PC-9 (cell line): ENCODE measurements at regions not wholly inside any gene's neighbourhood (a gene's known extent, or its start where the extent isn't known, plus 50 kb on each side); places are given as distances from the start of the nearest gene placed in this dataset.
A peak's percentile ranks its signal among the peaks of the same experiment; 100 is the strongest.

Experiments
- BruUV-seq: library from RNA; stranded (reverse); fragments of 400-500 nt; replicated peaks from 2 replicates; lab custom pipeline; 2021; lab: Mats Ljungman, UMichigan
- CTCF ChIA-PET: fragments of 300-600 bp; sonication (Branson Sonifier 250); formaldehyde crosslinking; loops from one replicate; lab custom pipeline; 2022; ENCODE audit warnings: antibody characterized with exemption; lab: Charles Lee
- POLR2A ChIA-PET: fragments of 300-600 bp; sonication (Branson Sonifier 250); formaldehyde crosslinking; loops from one replicate; lab custom pipeline; 2022; ENCODE audit warnings: antibody characterized with exemption; ENCODE audit not compliant: unreplicated experiment; lab: Charles Lee
- DNase-seq, 2 experiments: peaks; one replicate each; pipeline versions ENCODE4 v3.0.0 to v3.0.0-alpha.2; 2015 to 2022; ENCODE audit warnings: mixed read lengths in 1 of 2
- H2AFZ ChIP-seq: fragments of 200-600 bp; sonication (generic); 2 replicates; pipeline ENCODE4 v1.8.1; 2017; ENCODE audit warnings: antibody characterized with exemption
- H3F3A ChIP-seq: fragments of 200-600 bp; sonication (generic); 2 replicates; pipeline ENCODE4 v1.8.1; 2017; ENCODE audit warnings: antibody characterized with exemption, mild to moderate bottlenecking, low read depth; ENCODE audit not compliant: insufficient read depth
- H3K27ac ChIP-seq: fragments of 200-600 bp; sonication (generic); 2 replicates; pipeline ENCODE4 v1.6.1; 2016; ENCODE audit warnings: mixed run types
- H3K27me3 ChIP-seq: fragments of 200-600 bp; sonication (generic); 2 replicates; pipeline ENCODE4 v1.6.1; 2016; ENCODE audit warnings: low read depth, mixed run types; ENCODE audit not compliant: insufficient read depth
- H3K36me3 ChIP-seq: fragments of 200-600 bp; sonication (generic); 2 replicates; pipeline ENCODE4 v1.6.1; 2016; ENCODE audit warnings: low read depth, mixed run types
- H3K4me1 ChIP-seq: fragments of 200-600 bp; sonication (generic); replicated peaks from 2 replicates; pipeline ENCODE4 v1.6.1; 2016; ENCODE audit warnings: mixed run types; ENCODE audit not compliant: insufficient read depth
- H3K4me2 ChIP-seq: fragments of 200-600 bp; sonication (generic); 2 replicates; pipeline ENCODE4 v1.6.1; 2017; ENCODE audit warnings: mixed run types
- H3K4me3 ChIP-seq: fragments of 200-600 bp; sonication (generic); 2 replicates; pipeline ENCODE4 v1.6.1; 2016; ENCODE audit warnings: mixed run types
- H3K79me2 ChIP-seq: fragments of 200-600 bp; sonication (generic); 2 replicates; pipeline ENCODE4 v1.6.1; 2017; ENCODE audit warnings: low read depth, mixed run types
- H3K9me2 ChIP-seq: fragments of 200-600 bp; sonication (generic); 2 replicates; pipeline ENCODE4 v1.8.1; 2017; ENCODE audit warnings: mild to moderate bottlenecking; ENCODE audit not compliant: insufficient read depth
- H3K9me3 ChIP-seq: fragments of 200-600 bp; sonication (generic); 2 replicates; pipeline ENCODE4 v1.8.1; 2016; ENCODE audit warnings: low read depth; ENCODE audit not compliant: insufficient read depth
- H4K20me1 ChIP-seq: fragments of 200-600 bp; sonication (generic); 2 replicates; pipeline ENCODE4 v1.8.1; 2017; ENCODE audit not compliant: insufficient read depth
- CTCF ChIP-seq: fragments of 200-600 bp; sonication (generic); conservative IDR thresholded peaks from 2 replicates; pipeline ENCODE4 v1.6.1; 2017; ENCODE audit warnings: mixed run types, antibody characterized with exemption, mild to moderate bottlenecking, moderate library complexity
- EZH2 ChIP-seq: fragments of 200-600 bp; sonication (generic); IDR thresholded peaks from 2 replicates; pipeline ENCODE4 v1.8.0; 2017; ENCODE audit warnings: antibody characterized with exemption, low read depth
- intact Hi-C: fragments of 100-400 bp; cut with micrococcal nuclease; formaldehyde crosslinking; loops from one replicate; pipeline ENCODE4 v1.10.0; 2022; ENCODE audit not compliant: unreplicated experiment

- ChIA-PET CTCF (interaction anchor here (1.2 kb wide), 1 partner anchor 656 kb away, joined by 3 read pairs; no protein-coding TSS in a partner anchor), POLR2A (no interaction called here)
- Histone ChIP-seq H2AFZ (no peak overlapping the region), H3F3A (no peaks in the 10 kb centered on the region), H3K9me3 (no peaks in the 10 kb centered on the region), H3K36me3 (no peaks in the 10 kb centered on the region), H3K79me2 (no peaks in the 10 kb centered on the region), H3K4me2 (no peak overlapping the region), H3K9me2 (0 out of 2 replicates have a peak, but pooled peaks cover 3% of the 10 kb centered on the region), H3K4me3 (no peak overlapping the region), H3K27me3 (no peaks in the 10 kb centered on the region), H4K20me1 (no peaks in the 10 kb centered on the region), H3K4me1 (no peaks in the 10 kb centered on the region), H3K27ac (no peak overlapping the region)
- BruUV-seq, result no TSS peak
- peak in 1 of 2 experiments; percentile 6 for DNase-seq
- peak; percentile 77 for TF ChIP-seq CTCF
- TF ChIP-seq EZH2, result no peak
- intact Hi-C loops, result loop anchor here (1.0 to 10.0 kb wide), 2 partner anchors 142 to 274 kb away; no protein-coding TSS in a partner anchor
Measured at GRCh38 chr2:21317131-21317530, 193.4 kb downstream of the TDRD15 start.

- Histone ChIP-seq H3K4me1 (no peaks in the 10 kb centered on the region), H2AFZ (no peak overlapping the region), H3K4me2 (no peak overlapping the region), H3F3A (no peaks in the 10 kb centered on the region), H3K27me3 (no peaks in the 10 kb centered on the region), H3K79me2 (no peaks in the 10 kb centered on the region), H3K36me3 (no peaks in the 10 kb centered on the region), H3K9me3 (no peaks in the 10 kb centered on the region), H4K20me1 (no peaks in the 10 kb centered on the region), H3K4me3 (no peak overlapping the region), H3K9me2 (0 out of 2 replicates have a peak, but pooled peaks cover 3% of the 10 kb centered on the region), H3K27ac (no peak overlapping the region)
- DNase-seq, result no peak
- no TSS peak for BruUV-seq
- ChIA-PET POLR2A (no interaction called here), CTCF (no interaction called here)
- TF ChIP-seq CTCF, result no peak
- TF ChIP-seq EZH2, result no peak
- intact Hi-C loops, result loop anchor here (10.0 kb wide), 1 partner anchor 143 kb away; no protein-coding TSS in a partner anchor
Measured at GRCh38 chr2:21318263-21318662, 194.5 kb downstream of the TDRD15 start.

- DNase-seq, result no peak
- H3K9me3 ChIP-seq, result no peaks in the 10 kb centered on the region
- no peaks in the 10 kb centered on the region for H3F3A ChIP-seq
- H3K79me2 ChIP-seq, result no peaks in the 10 kb centered on the region
- no peaks in the 10 kb centered on the region for H3K4me1 ChIP-seq
- no peaks in the 10 kb centered on the region for H3K36me3 ChIP-seq
- no peak overlapping the region for H3K4me2 ChIP-seq
- 0 out of 2 replicates have a peak, but pooled peaks cover 3% of the 10 kb centered on the region for H3K9me2 ChIP-seq
- no peaks in the 10 kb centered on the region for H4K20me1 ChIP-seq
- TF ChIP-seq CTCF (no peak), EZH2 (no peak)
- intact Hi-C loops, result no loop called here
- no peak overlapping the region for H3K4me3 ChIP-seq
- H3K27ac ChIP-seq, result no peak overlapping the region
- POLR2A ChIA-PET, result no interaction called here
- BruUV-seq, result no TSS peak
- CTCF ChIA-PET, result no interaction called here
- H2AFZ ChIP-seq, result no peak overlapping the region
- peaks cover 3% of the 10 kb centered on the region; the same call in 1 of the 2 replicates for H3K27me3 ChIP-seq
Measured at GRCh38 chr2:21326152-21326551, 202.4 kb downstream of the TDRD15 start.
